ENCODE measurements at regions not wholly inside any gene's neighbourhood (a gene's known extent, or its start where the extent isn't known, plus 50 kb on each side); places are given as distances from the start of the nearest gene placed in this dataset.

GRCh38 chr2:235350234-235350633 lies 143.6 kb upstream of the AGAP1 start:
- Histone ChIP-seq H3K27me3 (peaks cover 0 to 3% (median 0%) of the 10 kb centered on the region in 3 donors), H3K36me3 (no peaks in the 10 kb centered on the region), H3K4me1 (no peaks in the 10 kb centered on the region), H3K27ac (no peak overlapping the region), H3K9me3 (no peaks in the 10 kb centered on the region), H3K4me3 (no peak overlapping the region)
- WGBS, 2 donors = 87 to 89% methylated on average over 4 of the region's 4 CpGs
- intact Hi-C loops (cut with DNase I) = no loop called here
- DNase-seq = no peak
- TF ChIP-seq POLR2A (IDR thresholded peaks at IDR 0.05) (no peak), POLR2AphosphoS5 (IDR thresholded peaks at IDR 0.05) (no peak), EP300 (IDR thresholded peaks at IDR 0.05) (no peak), CTCF (IDR thresholded peaks at IDR 0.05) (no peak)

DNA sequence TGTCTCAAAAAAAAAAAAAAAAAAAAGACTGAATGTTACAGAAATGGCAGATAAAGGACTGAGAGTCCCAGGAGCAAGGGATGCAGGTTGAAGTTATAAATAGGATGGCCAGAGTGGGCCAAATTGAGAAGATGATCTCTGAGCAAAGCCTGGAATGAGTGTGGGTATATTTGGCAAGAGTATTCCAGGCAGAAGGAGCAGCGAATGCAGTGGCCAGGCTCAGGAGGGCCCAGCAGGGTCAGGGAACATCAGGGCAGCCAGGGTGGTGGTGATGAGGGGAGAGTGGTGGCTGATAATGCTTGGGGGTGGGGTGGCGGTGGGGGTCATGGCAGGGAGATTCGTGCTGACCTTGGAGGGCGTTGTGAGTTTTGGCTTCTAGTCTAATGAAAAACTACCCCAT lies 141.3 kb upstream of the AGAP1 start:
- TF ChIP-seq EP300 (IDR thresholded peaks at IDR 0.05) (no peak), CTCF (IDR thresholded peaks at IDR 0.05) (no peak), POLR2AphosphoS5 (IDR thresholded peaks at IDR 0.05) (no peak), POLR2A (IDR thresholded peaks at IDR 0.05) (no peak)
- 77 to 88% methylated on average over 4 of the region's 4 CpGs for WGBS, 2 donors
- no peaks in the 10 kb centered on the region for H3K9me3 ChIP-seq
- no peak for DNase-seq
- no peaks in the 10 kb centered on the region for H3K36me3 ChIP-seq
- no peaks in the 10 kb centered on the region for H3K4me1 ChIP-seq
- H3K27me3 ChIP-seq = no peaks in the 10 kb centered on the region
- no peak overlapping the region for H3K27ac ChIP-seq
- no peak overlapping the region for H3K4me3 ChIP-seq
- intact Hi-C loops (cut with DNase I) = no loop called here

GRCh38 chr2:235357881-235358280 lies 136.0 kb upstream of the AGAP1 start:
- WGBS, 2 donors = 87 to 97% methylated on average over 17 of the region's 17 CpGs
- H3K27ac ChIP-seq = no peak overlapping the region
- TF ChIP-seq EP300 (IDR thresholded peaks at IDR 0.05) (no peak), POLR2A (IDR thresholded peaks at IDR 0.05) (no peak), POLR2AphosphoS5 (IDR thresholded peaks at IDR 0.05) (no peak), CTCF (IDR thresholded peaks at IDR 0.05) (no peak)
- no peaks in the 10 kb centered on the region for H3K27me3 ChIP-seq
- no peak for DNase-seq
- H3K4me1 ChIP-seq = no peaks in the 10 kb centered on the region
- H3K9me3 ChIP-seq = no peaks in the 10 kb centered on the region
- intact Hi-C loops (cut with DNase I) = no loop called here
- H3K4me3 ChIP-seq = no peak overlapping the region
- H3K36me3 ChIP-seq = no peaks in the 10 kb centered on the region

DNA sequence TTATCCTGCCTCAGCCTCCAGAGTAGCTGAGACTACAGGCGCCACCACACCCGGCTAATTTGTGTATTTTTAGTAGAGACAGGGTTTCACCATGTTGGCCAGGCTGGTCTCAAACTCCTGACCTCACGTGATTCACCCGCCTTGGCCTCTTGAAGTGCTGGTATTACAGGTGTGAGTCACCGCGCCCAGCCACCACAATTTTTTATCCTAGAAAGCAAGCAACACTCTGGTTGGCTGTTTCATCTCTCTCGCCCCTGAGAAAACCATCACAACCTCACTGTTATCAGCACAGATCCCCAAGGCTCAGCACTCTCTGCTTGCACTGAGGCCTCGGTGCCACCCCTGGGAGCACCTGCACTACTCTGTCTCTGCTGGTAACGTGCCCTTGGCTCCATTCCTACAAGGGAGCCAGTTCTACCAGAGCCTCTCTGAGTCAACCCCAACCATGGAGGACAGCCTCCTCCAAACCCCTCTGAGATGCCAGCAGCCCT lies 134.8 kb upstream of the AGAP1 start:
- Histone ChIP-seq H3K4me3 (no peak overlapping the region), H3K36me3 (no peaks in the 10 kb centered on the region), H3K4me1 (no peaks in the 10 kb centered on the region), H3K27me3 (no peaks in the 10 kb centered on the region), H3K27ac (no peak overlapping the region), H3K9me3 (no peaks in the 10 kb centered on the region)
- intact Hi-C loops (cut with DNase I) = no loop called here
- TF ChIP-seq EP300 (IDR thresholded peaks at IDR 0.05) = no peak
- no peak for TF ChIP-seq CTCF (IDR thresholded peaks at IDR 0.05)
- TF ChIP-seq POLR2AphosphoS5 (IDR thresholded peaks at IDR 0.05) = no peak
- no peak for TF ChIP-seq POLR2A (IDR thresholded peaks at IDR 0.05)
- no peak for DNase-seq
- WGBS, 2 donors = 91% methylated on average over 9 of the region's 9 CpGs

- WGBS, 2 donors = 97% methylated on average over 4 of the region's 4 CpGs
- TF ChIP-seq POLR2A (IDR thresholded peaks at IDR 0.05) (no peak), CTCF (IDR thresholded peaks at IDR 0.05) (no peak), EP300 (IDR thresholded peaks at IDR 0.05) (no peak), POLR2AphosphoS5 (IDR thresholded peaks at IDR 0.05) (no peak)
- Histone ChIP-seq H3K4me1 (no peaks in the 10 kb centered on the region), H3K27ac (no peak overlapping the region), H3K36me3 (no peaks in the 10 kb centered on the region), H3K9me3 (no peaks in the 10 kb centered on the region), H3K27me3 (no peaks in the 10 kb centered on the region), H3K4me3 (no peak overlapping the region)
- no peak for DNase-seq
- intact Hi-C loops (cut with DNase I) = no loop called here
Measured at GRCh38 chr2:235360446-235360845, 133.4 kb upstream of the AGAP1 start.

Measured in sigmoid colon (tissue), 6 donors.